PC-3 (cell line): ENCODE measurements at regions not wholly inside any gene's neighbourhood (a gene's known extent, or its start where the extent isn't known, plus 50 kb on each side); places are given as distances from the start of the nearest gene placed in this dataset.

Source experiments
- ATAC-seq: fragments of 200-7000 bp; cut with Tn5 transposase; 2 replicates; pipeline ENCODE4 v1.9.1; 2020; ENCODE audit warnings: mild to moderate bottlenecking, moderate library complexity
- BruUV-seq: library from RNA; stranded (reverse); fragments of 400-500 nt; replicated peaks from 2 replicates; lab custom pipeline; 2021; lab: Mats Ljungman, UMichigan
- CTCF ChIA-PET: fragments of 300-600 bp; sonication (Branson Sonifier 250); formaldehyde crosslinking; loops from one replicate; lab custom pipeline; 2022; ENCODE audit warnings: antibody characterized with exemption; lab: Charles Lee
- POLR2A ChIA-PET: fragments of 300-600 bp; sonication (Branson Sonifier 250); formaldehyde crosslinking; loops from one replicate; lab custom pipeline; 2022; ENCODE audit warnings: antibody characterized with exemption; ENCODE audit not compliant: unreplicated experiment; lab: Charles Lee
- DNase-seq: peaks from one replicate; pipeline ENCODE4 v3.0.0-alpha.2; 2015
- H2AFZ ChIP-seq: fragments of 300-600 bp; sonication (generic); 2 replicates; pipeline ENCODE4 v1.6.0; 2016; ENCODE audit warnings: antibody characterized with exemption, low read length
- H3F3A ChIP-seq: fragments of 300-600 bp; sonication (generic); one replicate; pipeline ENCODE4 v1.6.0; 2017; ENCODE audit warnings: antibody characterized with exemption, low read length, control low read depth, mild to moderate bottlenecking; ENCODE audit not compliant: unreplicated experiment
- H3K27ac ChIP-seq: fragments of 300-600 bp; sonication (generic); 2 replicates; pipeline ENCODE4 v1.5.1; 2016; ENCODE audit warnings: mild to moderate bottlenecking, low read length
- H3K27me3 ChIP-seq: fragments of 300-600 bp; sonication (generic); 2 replicates; pipeline ENCODE4 v1.6.1; 2016; ENCODE audit warnings: low read length, mixed read lengths
- H3K36me3 ChIP-seq: fragments of 300-600 bp; sonication (generic); 2 replicates; pipeline ENCODE4 v1.6.1; 2016; ENCODE audit warnings: low read depth, mixed run types, low read length, mixed read lengths
- H3K4me1 ChIP-seq: fragments of 300-600 bp; sonication (generic); 2 replicates; pipeline ENCODE4 v1.5.1; 2016; ENCODE audit warnings: low read length; ENCODE audit not compliant: insufficient read depth
- H3K4me2 ChIP-seq: fragments of 300-600 bp; sonication (generic); 2 replicates; pipeline ENCODE4 v1.6.0; 2016; ENCODE audit warnings: low read length
- H3K4me3 ChIP-seq: fragments of 300-600 bp; sonication (generic); 2 replicates; pipeline ENCODE4 v1.5.1; 2016; ENCODE audit warnings: mild to moderate bottlenecking, low read length, mixed read lengths
- H3K79me2 ChIP-seq: fragments of 300-600 bp; sonication (generic); 2 replicates; pipeline ENCODE4 v1.6.1; 2017; ENCODE audit warnings: low read length, mixed read lengths
- H3K9ac ChIP-seq: fragments of 300-600 bp; sonication (generic); 2 replicates; pipeline ENCODE4 v1.6.0; 2016; ENCODE audit warnings: mild to moderate bottlenecking, low read length
- H3K9me2 ChIP-seq: fragments of 300-600 bp; sonication (generic); replicated peaks from 2 replicates; pipeline ENCODE4 v1.6.1; 2016; ENCODE audit warnings: mixed run types, low read length, mixed read lengths
- H3K9me3 ChIP-seq: fragments of 300-600 bp; sonication (generic); 2 replicates; pipeline ENCODE4 v1.6.1; 2016; ENCODE audit warnings: low read length, mixed read lengths
- H4K20me1 ChIP-seq: fragments of 300-600 bp; sonication (generic); 2 replicates; pipeline ENCODE4 v1.6.1; 2016; ENCODE audit warnings: low read length, mixed read lengths
- EZH2 ChIP-seq: fragments of 300-600 bp; sonication (generic); IDR thresholded peaks from one replicate; pipeline ENCODE4 v1.6.1; 2017; ENCODE audit warnings: antibody characterized with exemption, mild to moderate bottlenecking, low read length; ENCODE audit not compliant: unreplicated experiment
- EZH2phosphoT487 ChIP-seq: fragments of 300-600 bp; sonication (generic); IDR thresholded peaks from 2 replicates; pipeline ENCODE4 v1.6.1; 2018; ENCODE audit warnings: mild to moderate bottlenecking, antibody characterized with exemption, low read length, borderline replicate concordance
- intact Hi-C: fragments of 100-400 bp; cut with micrococcal nuclease; formaldehyde crosslinking; loops from 2 replicates; pipeline ENCODE4 v1.9.0; 2023
- TF ChIP-seq, protein P1 (sequence below): fragments of 300-600 bp; sonication (generic); conservative IDR thresholded peaks from 2 replicates; pipeline ENCODE4 v1.5.1; 2017; ENCODE audit warnings: antibody characterized with exemption, low read depth, mild to moderate bottlenecking, low read length

DNA sequence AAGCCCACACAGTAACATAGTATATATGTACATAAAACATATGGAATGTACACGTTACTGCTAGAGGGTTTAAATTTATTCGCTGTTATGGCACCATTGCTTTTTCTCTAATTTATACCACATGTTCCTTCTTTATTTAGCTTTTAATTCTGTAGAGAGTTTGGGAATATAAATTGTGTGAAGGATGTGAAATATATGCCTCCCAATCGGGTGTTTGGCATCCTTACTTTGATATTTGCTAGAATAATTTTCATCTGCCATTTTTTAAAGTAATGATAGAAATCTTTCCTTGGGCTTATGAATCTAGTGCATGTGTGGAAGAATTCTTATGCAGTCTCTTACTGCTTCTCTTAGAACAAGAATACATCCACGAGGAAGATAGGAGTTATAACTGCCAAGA lies 509.8 kb upstream of the RAG2 start:
- Histone ChIP-seq H3K9ac (no peak overlapping the region), H3K79me2 (no peaks in the 10 kb centered on the region), H3K4me1 (0 out of 2 replicates have a peak, but pooled peaks cover 3% of the 10 kb centered on the region), H4K20me1 (no peaks in the 10 kb centered on the region), H3K4me3 (no peak overlapping the region), H3K27me3 (peaks cover 10% of the 10 kb centered on the region), H3K36me3 (no peaks in the 10 kb centered on the region), H3K4me2 (no peak overlapping the region), H3K9me3 (no peaks in the 10 kb centered on the region), H3F3A (no peaks in the 10 kb centered on the region), H3K9me2 (no peaks in the 10 kb centered on the region), H3K27ac (no peak overlapping the region), H2AFZ (no peak overlapping the region)
- CTCF ChIA-PET: no interaction called here
- ATAC-seq (no peak), DNase-seq (no peak)
- no TSS peak for BruUV-seq
- intact Hi-C loops: no loop called here
- POLR2A ChIA-PET: no interaction called here
- TF ChIP-seq EZH2phosphoT487 (no peak), EZH2 (no peak)
- TF ChIP-seq, protein P1, sequence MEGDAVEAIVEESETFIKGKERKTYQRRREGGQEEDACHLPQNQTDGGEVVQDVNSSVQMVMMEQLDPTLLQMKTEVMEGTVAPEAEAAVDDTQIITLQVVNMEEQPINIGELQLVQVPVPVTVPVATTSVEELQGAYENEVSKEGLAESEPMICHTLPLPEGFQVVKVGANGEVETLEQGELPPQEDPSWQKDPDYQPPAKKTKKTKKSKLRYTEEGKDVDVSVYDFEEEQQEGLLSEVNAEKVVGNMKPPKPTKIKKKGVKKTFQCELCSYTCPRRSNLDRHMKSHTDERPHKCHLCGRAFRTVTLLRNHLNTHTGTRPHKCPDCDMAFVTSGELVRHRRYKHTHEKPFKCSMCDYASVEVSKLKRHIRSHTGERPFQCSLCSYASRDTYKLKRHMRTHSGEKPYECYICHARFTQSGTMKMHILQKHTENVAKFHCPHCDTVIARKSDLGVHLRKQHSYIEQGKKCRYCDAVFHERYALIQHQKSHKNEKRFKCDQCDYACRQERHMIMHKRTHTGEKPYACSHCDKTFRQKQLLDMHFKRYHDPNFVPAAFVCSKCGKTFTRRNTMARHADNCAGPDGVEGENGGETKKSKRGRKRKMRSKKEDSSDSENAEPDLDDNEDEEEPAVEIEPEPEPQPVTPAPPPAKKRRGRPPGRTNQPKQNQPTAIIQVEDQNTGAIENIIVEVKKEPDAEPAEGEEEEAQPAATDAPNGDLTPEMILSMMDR: no peak

DNA sequence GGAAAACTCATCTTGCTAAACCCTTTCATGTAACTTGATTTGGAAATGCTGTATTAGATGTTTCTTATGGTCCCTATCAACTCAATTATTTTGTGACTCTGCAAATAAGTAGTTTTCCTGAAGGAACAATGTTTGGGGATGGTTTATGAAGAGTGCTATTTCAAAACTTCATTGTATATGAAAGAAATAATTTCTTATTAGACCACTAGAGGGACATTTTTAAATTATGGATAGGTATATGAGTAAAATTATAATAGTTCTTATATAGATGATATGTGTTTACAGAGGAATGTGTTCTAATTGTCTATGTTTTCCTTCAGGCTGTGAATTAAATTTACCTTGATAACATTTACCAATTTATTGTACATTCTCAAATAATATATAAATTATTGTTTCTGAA lies 509.4 kb upstream of the RAG2 start:
- ATAC-seq: 0 out of 2 replicates have a peak, but pooled peaks have one; percentile 42
- intact Hi-C loops: no loop called here
- H3K9ac ChIP-seq: no peak overlapping the region
- ChIA-PET POLR2A (no interaction called here), CTCF (no interaction called here)
- peak; percentile 27 for DNase-seq
- no peaks in the 10 kb centered on the region for H4K20me1 ChIP-seq
- H3K27me3 ChIP-seq: peaks cover 14% of the 10 kb centered on the region
- no TSS peak for BruUV-seq
- H3K9me2 ChIP-seq: no peaks in the 10 kb centered on the region
- no peaks in the 10 kb centered on the region for H3F3A ChIP-seq
- no peaks in the 10 kb centered on the region for H3K9me3 ChIP-seq
- H2AFZ ChIP-seq: no peak overlapping the region
- no peaks in the 10 kb centered on the region for H3K36me3 ChIP-seq
- 0 out of 2 replicates have a peak, but pooled peaks cover 3% of the 10 kb centered on the region for H3K4me1 ChIP-seq
- TF ChIP-seq EZH2phosphoT487: no peak
- TF ChIP-seq, protein P1: peak; percentile 50
- H3K4me3 ChIP-seq: no peak overlapping the region
- no peak overlapping the region for H3K27ac ChIP-seq
- no peaks in the 10 kb centered on the region for H3K79me2 ChIP-seq
- H3K4me2 ChIP-seq: no peak overlapping the region

DNA sequence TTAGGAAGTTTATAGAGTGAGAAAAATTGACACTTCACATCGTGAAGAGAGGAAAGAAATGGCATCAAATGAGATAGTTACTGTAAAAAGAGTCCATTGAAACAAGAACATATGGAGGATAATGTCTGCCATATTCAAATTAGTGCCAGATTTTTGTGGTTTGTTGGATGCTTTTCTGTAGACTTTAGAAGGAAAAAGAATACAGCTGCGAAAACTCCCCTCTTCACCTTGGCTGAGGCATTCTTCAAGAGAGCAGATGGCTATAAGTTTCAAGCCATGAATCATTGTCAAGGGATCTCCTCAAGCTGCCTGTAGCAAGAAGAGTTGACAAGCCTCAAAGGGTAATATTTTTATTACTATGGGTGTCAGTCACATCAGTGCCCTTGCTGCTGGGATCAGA lies 507.4 kb upstream of the RAG2 start:
- 0 out of 2 replicates have a peak, but pooled peaks cover 3% of the 10 kb centered on the region for H3K4me1 ChIP-seq
- peaks cover 17% of the 10 kb centered on the region for H3K27me3 ChIP-seq
- H3K9me3 ChIP-seq: no peaks in the 10 kb centered on the region
- H3K4me3 ChIP-seq: no peak overlapping the region
- no peaks in the 10 kb centered on the region for H3K9me2 ChIP-seq
- H3K79me2 ChIP-seq: no peaks in the 10 kb centered on the region
- TF ChIP-seq, protein P1: no peak
- TF ChIP-seq EZH2 (no peak), EZH2phosphoT487 (no peak)
- no peak overlapping the region for H3K4me2 ChIP-seq
- DNase-seq: no peak
- no peak overlapping the region for H3K9ac ChIP-seq
- ChIA-PET POLR2A (no interaction called here), CTCF (no interaction called here)
- no peak for ATAC-seq
- H4K20me1 ChIP-seq: no peaks in the 10 kb centered on the region
- no TSS peak for BruUV-seq
- H3K36me3 ChIP-seq: no peaks in the 10 kb centered on the region
- H2AFZ ChIP-seq: no peak overlapping the region
- H3K27ac ChIP-seq: no peak overlapping the region
- H3F3A ChIP-seq: no peaks in the 10 kb centered on the region
- intact Hi-C loops: no loop called here
